Right cardiac atrium (tissue), 5 donors: ENCODE measurements at regions not wholly inside any gene's neighbourhood (a gene's known extent, or its start where the extent isn't known, plus 50 kb on each side); places are given as distances from the start of the nearest gene placed in this dataset.
A peak's percentile ranks its signal among the peaks of the same experiment; 100 is the strongest.
"Not testable (repeated sequence)": the region's sequence is repeated elsewhere in the genome, so short reads cannot be mapped to it uniquely, and the experiment has no call there.

ENCODE experiments used
- ATAC-seq, 2 donors: fragments of 200-7000 bp; cut with Tn5 transposase; one replicate each; pipeline versions ENCODE4 v1.8.0 to v1.9.1; 2020; ENCODE audit warnings: moderate library complexity in 2 of 2, mild to moderate bottlenecking in 1 of 2
- DNase-seq, 3 donors: peaks; one replicate each; pipeline ENCODE4 v3.0.0-alpha.2; 2020
- H3K27ac ChIP-seq: one replicate; pipeline ENCODE4 v1.5.1; 2013; ENCODE audit warnings: mild to moderate bottlenecking, low read length, control low read depth, moderate library complexity
- H3K27me3 ChIP-seq: one replicate; pipeline ENCODE4 v1.6.1; 2013; ENCODE audit not compliant: control insufficient read depth, insufficient read depth
- H3K4me1 ChIP-seq: one replicate; pipeline ENCODE4 v1.6.1; 2013; ENCODE audit warnings: low read length; ENCODE audit not compliant: control insufficient read depth, insufficient read depth
- H3K4me3 ChIP-seq: one replicate; pipeline ENCODE4 v1.5.1; 2013; ENCODE audit warnings: low read length, control low read depth
- H3K9me3 ChIP-seq: one replicate; pipeline ENCODE4 v1.6.1; 2013; ENCODE audit warnings: low read length; ENCODE audit not compliant: control insufficient read depth
- WGBS: extraction: QIAGEN DNeasy Blood & Tissue Kit; methylation state at CpG from one replicate; pipeline ENCODE4 v1.1.7; 2013; 5-methylcytosine and 5-hydroxymethylcytosine counted together
- intact Hi-C, 4 donors: fragments of 100-400 bp; cut with DNase I; formaldehyde crosslinking; loops; one replicate each; pipeline versions ENCODE4 v1.11.0 to v1.14.0; 2022 to 2023
- donor health status: healthy with polysubstance abuse.
- donor health status: DM: no; HTN: yes; CAD: no.
- donor health status: DM: no; HTN: no; CAD: no.
- donor health status: DM: no; HTN: yes; CAD: no; lungs with severe emphysema.
- donor health status: DM: yes; HTN: yes; CAD: no.

- 54% methylated on average over 6 of the region's 6 CpGs for WGBS
Observed at GRCh38 chr14:106355881-106356642, 829.7 kb downstream of the TMEM121 start.

DNA sequence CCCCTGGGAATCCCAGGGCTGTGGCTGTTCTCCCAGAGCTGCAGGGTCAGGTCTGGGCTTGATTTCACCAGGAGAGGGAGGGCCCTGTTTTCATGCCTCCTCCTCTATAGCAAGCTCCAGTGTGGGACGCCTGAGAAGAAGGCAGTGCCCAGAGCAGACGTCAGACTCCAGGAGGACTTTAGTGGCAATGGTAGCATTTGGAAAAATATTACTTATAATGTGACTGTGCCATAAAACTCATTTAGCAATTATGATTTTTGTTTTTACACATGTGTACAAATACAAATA is 830.2 kb downstream of the TMEM121 start:
- H3K27ac ChIP-seq, intact Hi-C loops, ATAC-seq, H3K9me3 ChIP-seq, H3K27me3 ChIP-seq, H3K4me3 ChIP-seq, H3K4me1 ChIP-seq, DNase-seq: not testable (repeated sequence)
- 29% methylated on average over 2 of the region's 2 CpGs for WGBS

More at GRCh38 chr14:106355881-106356642, 829.7 kb downstream of the TMEM121 start:
- intact Hi-C loops, H3K27ac ChIP-seq, DNase-seq, H3K4me1 ChIP-seq, H3K9me3 ChIP-seq, H3K27me3 ChIP-seq, H3K4me3 ChIP-seq, ATAC-seq: not testable (repeated sequence)

DNA sequence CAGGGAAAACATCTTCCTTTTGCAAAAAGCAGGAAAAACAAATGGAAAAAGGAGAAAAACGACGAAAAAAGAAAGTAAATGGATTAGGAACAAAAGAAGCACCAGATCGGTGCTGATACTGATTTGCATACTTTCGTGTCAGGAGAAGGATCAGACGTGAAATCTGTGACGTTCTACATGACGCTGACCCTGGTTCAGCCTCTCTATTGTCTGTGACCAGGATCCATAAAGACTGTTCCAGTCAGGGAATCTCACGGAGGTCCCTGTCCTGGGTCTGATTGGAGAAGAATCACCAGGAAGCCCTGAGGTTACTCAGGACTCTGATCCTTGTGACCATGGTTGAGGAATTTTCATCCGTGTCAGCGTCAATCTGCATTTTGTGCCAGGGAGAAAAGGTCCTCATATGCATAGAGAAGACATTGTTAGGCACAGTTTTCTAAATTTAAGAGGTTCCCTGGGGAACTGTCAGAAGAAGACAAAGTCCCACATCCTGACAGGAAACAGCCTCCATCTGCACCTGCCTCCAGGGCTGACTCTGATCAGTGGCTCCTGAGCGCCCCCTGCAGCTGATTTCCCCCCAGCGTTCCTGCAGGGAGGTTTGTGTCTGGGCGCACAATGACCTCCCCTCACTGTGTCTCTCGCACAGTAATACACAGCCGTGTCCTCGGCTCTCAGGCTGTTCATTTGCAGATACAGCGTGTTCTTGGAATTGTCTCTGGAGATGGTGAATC is 832.9 kb downstream of the TMEM121 start:
- intact Hi-C loops, H3K9me3 ChIP-seq, H3K4me1 ChIP-seq, ATAC-seq, DNase-seq, H3K27me3 ChIP-seq, H3K4me3 ChIP-seq, H3K27ac ChIP-seq: not testable (repeated sequence)
- 47% methylated on average over 17 of the region's 17 CpGs for whole genome bisulfite sequencing

- DNase-seq, H3K4me1 ChIP-seq, H3K27ac ChIP-seq, ATAC-seq, H3K27me3 ChIP-seq, H3K9me3 ChIP-seq, intact Hi-C loops, H3K4me3 ChIP-seq: not testable (repeated sequence)
- WGBS = 55% methylated on average over 2 of the region's 4 CpGs
Observed at GRCh38 chr14:106365371-106365770, 839.0 kb downstream of the TMEM121 start.

DNA sequence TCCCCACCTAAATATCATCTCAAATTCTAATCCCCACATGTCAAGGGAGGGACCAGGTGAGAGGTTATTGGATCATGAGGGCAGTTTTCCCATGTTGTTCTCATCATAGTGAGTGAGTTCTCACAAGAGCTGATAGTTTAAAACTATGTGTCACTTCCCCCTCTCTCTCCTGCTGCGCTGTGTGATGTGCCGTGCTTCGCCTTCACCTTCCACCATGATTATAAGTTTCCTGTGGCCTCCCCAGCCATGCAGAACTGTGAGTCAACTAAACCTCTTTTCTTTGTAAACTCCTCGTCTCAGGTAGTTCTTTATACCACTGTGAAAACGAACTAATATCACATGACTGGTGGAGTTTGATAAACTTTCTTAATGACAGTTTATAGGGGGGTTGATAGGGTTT is 839.5 kb downstream of the TMEM121 start:
- not testable (repeated sequence) for H3K4me3 ChIP-seq, ATAC-seq
- 60% methylated on average over 4 of the region's 5 CpGs for WGBS

GRCh38 chr14:106366971-106367370 is 840.6 kb downstream of the TMEM121 start:
- H3K4me1 ChIP-seq, DNase-seq, ATAC-seq, H3K27ac ChIP-seq, H3K27me3 ChIP-seq, H3K4me3 ChIP-seq, intact Hi-C loops, H3K9me3 ChIP-seq: not testable (repeated sequence)
- 20% methylated on average over 1 of the region's 1 CpG for WGBS

More for the DNA sequence above, 839.5 kb downstream of the TMEM121 start:
- H3K27me3 ChIP-seq, H3K9me3 ChIP-seq, H3K27ac ChIP-seq, H3K4me1 ChIP-seq, DNase-seq, intact Hi-C loops: not testable (repeated sequence)

- DNase-seq, ATAC-seq, H3K27me3 ChIP-seq, H3K9me3 ChIP-seq, H3K27ac ChIP-seq, H3K4me3 ChIP-seq, H3K4me1 ChIP-seq, intact Hi-C loops: not testable (repeated sequence)
- 38% methylated on average over 3 of the region's 4 CpGs for WGBS
Observed at GRCh38 chr14:106369456-106369855, 843.1 kb downstream of the TMEM121 start.

- DNase-seq = peak; percentile 35 to 71 (median 66)
- 23% methylated on average over 17 of the region's 17 CpGs for WGBS
Observed at GRCh38 chr14:106372870-106373652, 846.7 kb downstream of the TMEM121 start.

DNA sequence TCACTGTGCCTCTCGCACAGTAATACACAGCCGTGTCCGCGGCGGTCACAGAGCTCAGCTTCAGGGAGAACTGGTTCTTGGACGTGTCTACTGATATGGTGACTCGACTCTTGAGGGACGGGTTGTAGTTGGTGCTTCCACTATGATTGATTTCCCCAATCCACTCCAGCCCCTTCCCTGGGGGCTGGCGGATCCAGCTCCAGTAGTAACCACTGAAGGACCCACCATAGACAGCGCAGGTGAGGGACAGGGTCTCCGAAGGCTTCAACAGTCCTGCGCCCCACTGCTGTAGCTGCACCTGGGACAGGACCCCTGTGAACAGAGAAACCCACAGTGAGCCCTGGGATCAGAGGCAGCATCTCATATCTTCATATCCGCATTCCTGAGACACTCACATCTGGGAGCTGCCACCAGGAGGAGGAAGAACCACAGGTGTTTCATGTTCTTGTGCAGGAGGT is 847.3 kb downstream of the TMEM121 start:
- H3K4me3 ChIP-seq, H3K27ac ChIP-seq, H3K27me3 ChIP-seq, intact Hi-C loops, ATAC-seq, H3K4me1 ChIP-seq, DNase-seq, H3K9me3 ChIP-seq: not testable (repeated sequence)
- WGBS = 55% methylated on average over 13 of the region's 13 CpGs

More at GRCh38 chr14:106372870-106373652, 846.7 kb downstream of the TMEM121 start:
- H3K27ac ChIP-seq = no peak overlapping the region
- no peaks in the 10 kb centered on the region for H3K4me1 ChIP-seq
- H3K4me3 ChIP-seq = no peak overlapping the region
- intact Hi-C loops = no loop called here
- no peaks in the 10 kb centered on the region for H3K27me3 ChIP-seq
- H3K9me3 ChIP-seq = no peaks in the 10 kb centered on the region
- no peak for ATAC-seq

DNA sequence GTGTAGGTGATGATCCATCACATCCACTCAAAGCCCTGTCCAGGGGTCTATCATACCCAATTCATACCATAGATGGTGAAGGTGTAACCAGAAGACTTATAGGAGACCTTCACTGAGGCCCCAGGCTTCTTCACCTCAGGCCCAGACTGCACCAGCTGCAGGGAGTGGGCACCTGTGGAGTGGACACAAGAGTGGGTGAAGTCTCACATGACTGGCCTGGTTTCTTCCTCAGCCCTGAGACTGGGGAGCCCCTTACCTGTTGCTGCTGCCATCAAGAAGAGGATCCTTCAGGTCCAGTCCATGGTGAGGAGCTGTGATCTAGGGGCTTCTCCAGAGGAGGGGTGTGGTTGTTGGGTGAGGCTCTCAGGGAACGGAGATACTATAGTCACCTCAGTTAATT is 851.0 kb downstream of the TMEM121 start:
- no peaks in the 10 kb centered on the region for H3K4me1 ChIP-seq
- no peaks in the 10 kb centered on the region for H3K9me3 ChIP-seq
- WGBS = 59% methylated on average over 1 of the region's 1 CpG
- H3K4me3 ChIP-seq = no peak overlapping the region
- DNase-seq (no peak), ATAC-seq (no peak)
- H3K27me3 ChIP-seq = no peaks in the 10 kb centered on the region
- H3K27ac ChIP-seq = no peak overlapping the region
- intact Hi-C loops = no loop called here

DNA sequence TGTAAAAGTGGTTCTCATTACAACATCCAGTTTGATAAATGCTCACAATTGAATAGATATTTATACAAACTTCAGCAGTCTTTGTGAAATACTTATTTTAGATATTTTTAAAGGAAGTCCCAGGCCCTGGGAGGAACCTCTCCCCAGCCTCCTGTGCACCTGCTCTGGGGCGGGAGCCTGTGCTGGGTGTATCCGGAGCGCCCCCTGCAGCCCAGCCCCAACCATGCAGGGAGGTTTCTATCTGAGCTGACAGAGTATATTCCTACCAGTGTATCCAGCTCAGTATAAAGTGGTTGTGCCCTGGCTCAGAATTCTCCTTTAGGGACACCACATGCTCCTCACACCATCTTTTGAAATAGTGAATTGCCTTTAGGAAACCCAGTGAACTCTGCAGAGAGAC is 851.8 kb downstream of the TMEM121 start:
- H3K27me3 ChIP-seq = no peaks in the 10 kb centered on the region

More for the DNA sequence above, 851.8 kb downstream of the TMEM121 start:
- Histone ChIP-seq H3K27ac (no peak overlapping the region), H3K9me3 (no peaks in the 10 kb centered on the region), H3K4me1 (no peaks in the 10 kb centered on the region), H3K4me3 (no peak overlapping the region)
- DNase-seq = no peak
- 12% methylated on average over 3 of the region's 3 CpGs for WGBS
- no peak for ATAC-seq
- intact Hi-C loops = no loop called here
